H1 (cell line): ENCODE measurements at regions not wholly inside any gene's neighbourhood (a gene's known extent, or its start where the extent isn't known, plus 50 kb on each side); places are given as distances from the start of the nearest gene placed in this dataset.

Source experiments
- CTCF ChIA-PET: fragments of 300-600 bp; sonication (Branson Sonifier 250); formaldehyde crosslinking; loops from one replicate; lab custom pipeline; 2021; ENCODE audit not compliant: partially characterized antibody; lab: Charles Lee
- POLR2A ChIA-PET: fragments of 300-600 bp; sonication (Branson Sonifier 250); formaldehyde crosslinking; loops from one replicate; lab custom pipeline; 2021; ENCODE audit warnings: inconsistent platforms; ENCODE audit not compliant: partially characterized antibody; lab: Charles Lee
- DNase-seq, 2 experiments: peaks; one replicate each; pipeline versions ENCODE4 v3.0.0 to v3.0.0-alpha.2; 2010 to 2022; ENCODE audit warnings: low spot score in 2 of 2, low read depth in 1 of 2, mixed read lengths in 1 of 2
- FAIRE-seq: peaks from 2 replicates; lab custom pipeline; 2011; peaks lifted over from hg19 to GRCh38; lab: Jason Lieb, UNC
- H2AFZ ChIP-seq: 2 replicates; pipeline ENCODE4 v1.8.1; 2012; ENCODE audit warnings: low read length, inconsistent platforms
- H2AK5ac ChIP-seq: 2 replicates; pipeline ENCODE4 v1.6.1; 2013; ENCODE audit warnings: low read depth, low read length
- H2BK120ac ChIP-seq: replicated peaks from 2 replicates; pipeline ENCODE3; 2013; ENCODE audit warnings: low read depth, low read length, inconsistent platforms
- H2BK12ac ChIP-seq: 2 replicates; pipeline ENCODE4 v1.6.1; 2013; ENCODE audit warnings: low read depth, low read length
- H2BK15ac ChIP-seq: 2 replicates; pipeline ENCODE4 v1.6.1; 2013; ENCODE audit warnings: low read length
- H2BK20ac ChIP-seq: 2 replicates; pipeline ENCODE4 v1.6.1; 2013; ENCODE audit warnings: low read length
- H2BK5ac ChIP-seq: 2 replicates; pipeline ENCODE4 v1.6.1; 2013; ENCODE audit warnings: low read depth, low read length
- H3K14ac ChIP-seq: 2 replicates; pipeline ENCODE4 v1.6.1; 2013; ENCODE audit warnings: inconsistent platforms; ENCODE audit not compliant: insufficient read length
- H3K18ac ChIP-seq: 2 replicates; pipeline ENCODE4 v1.6.1; 2013; ENCODE audit warnings: low read length; ENCODE audit errors: extremely low read depth
- H3K23ac ChIP-seq: 2 replicates; pipeline ENCODE4 v1.6.1; 2013; ENCODE audit warnings: inconsistent platforms; ENCODE audit not compliant: insufficient read length
- H3K23me2 ChIP-seq: 2 replicates; pipeline ENCODE4 v1.6.1; 2013; ENCODE audit warnings: low read depth, low read length
- H3K27ac ChIP-seq: 2 replicates; pipeline ENCODE4 v1.6.1; 2011; ENCODE audit warnings: low read depth, low read length, inconsistent platforms
- H3K27me3 ChIP-seq, 4 experiments: replicated peaks in 1 of 4; 1 replicate in 1 of 4; 2 replicates in 3 of 4; pipeline versions ENCODE4 v1.6.1 to v1.8.1; 2011 to 2013; ENCODE audit warnings: low read length in 3 of 4, mild to moderate bottlenecking in 3 of 4, inconsistent platforms in 2 of 4, mixed read lengths in 2 of 4, moderate library complexity in 1 of 4; ENCODE audit not compliant: control insufficient read depth in 3 of 4, insufficient read depth in 3 of 4; ENCODE audit errors: extremely low read depth in 1 of 4
- H3K36me3 ChIP-seq, 4 experiments: 2 replicates each; pipeline versions ENCODE4 v1.6.1 to v1.8.1; 2011 to 2013; ENCODE audit warnings: mild to moderate bottlenecking in 4 of 4, low read length in 3 of 4, moderate library complexity in 2 of 4, control low read depth in 1 of 4, inconsistent platforms in 1 of 4; ENCODE audit not compliant: insufficient read depth in 4 of 4, control insufficient read depth in 2 of 4
- H3K4ac ChIP-seq: replicated peaks from 2 replicates; pipeline ENCODE3; 2013; ENCODE audit warnings: low read length, low read depth, mixed read lengths, inconsistent platforms; ENCODE audit not compliant: insufficient read length
- H3K4me1 ChIP-seq, 4 experiments: replicated peaks in 1 of 4; 1 replicate in 1 of 4; 2 replicates in 3 of 4; pipeline versions ENCODE4 v1.6.1 to v1.8.1; 2011 to 2013; ENCODE audit warnings: low read length in 3 of 4, inconsistent platforms in 2 of 4, mixed read lengths in 1 of 4; ENCODE audit not compliant: insufficient read depth in 4 of 4, control insufficient read depth in 3 of 4
- H3K4me2 ChIP-seq, 2 experiments: 2 replicates each; pipeline versions ENCODE4 v1.6.1 to v1.8.1; 2011 to 2013; ENCODE audit warnings: low read depth in 2 of 2, low read length in 2 of 2, control low read depth in 1 of 2, inconsistent platforms in 1 of 2, mild to moderate bottlenecking in 1 of 2; ENCODE audit not compliant: insufficient read depth in 1 of 2
- H3K4me3 ChIP-seq, 4 experiments: fragments of 200-600, 300-600 bp in 1 of 4; sonication (generic), shearing (Covaris generic), sonication (Bioruptor Twin) in 1 of 4; 2 replicates each; pipeline versions ENCODE4 v1.5.1 to v1.8.1; 2011 to 2016; ENCODE audit warnings: low read length in 4 of 4, low read depth in 3 of 4, control low read depth in 2 of 4, inconsistent platforms in 2 of 4, mild to moderate bottlenecking in 2 of 4, mixed read lengths in 1 of 4, moderate library complexity in 1 of 4; ENCODE audit not compliant: insufficient read depth in 2 of 4; ENCODE audit errors: extremely low read depth in 1 of 4
- H3K56ac ChIP-seq: replicated peaks from 2 replicates; pipeline ENCODE3; 2013; ENCODE audit warnings: low read depth, mild to moderate bottlenecking, mixed read lengths, low read length, inconsistent platforms; ENCODE audit not compliant: insufficient read length
- H3K79me1 ChIP-seq: 2 replicates; pipeline ENCODE4 v1.6.1; 2013; ENCODE audit warnings: low read depth, low read length, control low read depth
- H3K79me2 ChIP-seq, 2 experiments: 2 replicates each; pipeline versions ENCODE4 v1.6.1 to v1.8.1; 2012 to 2013; ENCODE audit warnings: low read length in 2 of 2, mild to moderate bottlenecking in 2 of 2, inconsistent platforms in 1 of 2; ENCODE audit not compliant: insufficient read depth in 2 of 2, control insufficient read depth in 1 of 2
- H3K9ac ChIP-seq, 4 experiments: replicated peaks in 1 of 4; 1 replicate in 1 of 4; 2 replicates in 3 of 4; pipeline versions ENCODE4 v1.6.1 to v1.8.1; 2011 to 2013; ENCODE audit warnings: low read depth in 3 of 4, low read length in 3 of 4, control low read depth in 2 of 4, mild to moderate bottlenecking in 2 of 4, moderate library complexity in 2 of 4, inconsistent platforms in 1 of 4; ENCODE audit errors: extremely low read depth in 1 of 4
- H3K9me3 ChIP-seq, 2 experiments: 2 replicates each; pipeline versions ENCODE4 v1.6.1 to v1.8.1; 2012 to 2013; ENCODE audit warnings: mild to moderate bottlenecking in 2 of 2, moderate library complexity in 2 of 2, control low read depth in 1 of 2, inconsistent platforms in 1 of 2, low read depth in 1 of 2, low read length in 1 of 2, mixed read lengths in 1 of 2; ENCODE audit not compliant: insufficient read depth in 2 of 2
- H4K20me1 ChIP-seq, 2 experiments: replicated peaks in 1 of 2; 2 replicates each; pipeline versions ENCODE3 to v1.8.1; 2011 to 2013; ENCODE audit warnings: inconsistent platforms in 2 of 2, low read length in 2 of 2, mild to moderate bottlenecking in 1 of 2; ENCODE audit not compliant: insufficient read depth in 2 of 2, control insufficient read depth in 1 of 2
- H4K5ac ChIP-seq: 2 replicates; pipeline ENCODE4 v1.6.1; 2013; ENCODE audit warnings: low read length, low read depth, mixed read lengths, inconsistent platforms; ENCODE audit not compliant: insufficient read length
- H4K8ac ChIP-seq: 2 replicates; pipeline ENCODE4 v1.8.0; 2013; ENCODE audit warnings: mild to moderate bottlenecking, moderate library complexity, low read length, inconsistent platforms; ENCODE audit not compliant: insufficient read depth; ENCODE audit errors: extremely low read depth
- H4K91ac ChIP-seq: replicated peaks from 2 replicates; pipeline ENCODE3; 2013; ENCODE audit warnings: low read length, mixed read lengths, inconsistent platforms; ENCODE audit not compliant: insufficient read length
- CBX5 ChIP-seq: fragments of 300-800, 300-1000 bp; sonication (generic); IDR thresholded peaks from 2 replicates; pipeline ENCODE4 v1.7.1; 2016; ENCODE audit warnings: antibody characterized with exemption, low read length, low read depth
- EP300 ChIP-seq, 2 experiments: IDR thresholded peaks; 1 replicate in 1 of 2; 2 replicates in 1 of 2; pipeline ENCODE4 v1.6.1; 2011 to 2012; ENCODE audit warnings: low read depth in 2 of 2, low read length in 2 of 2, mild to moderate bottlenecking in 2 of 2, borderline replicate concordance in 1 of 2, inconsistent platforms in 1 of 2, moderate library complexity in 1 of 2
- HDAC6 ChIP-seq: IDR thresholded peaks from one replicate; pipeline ENCODE4 v1.7.1; 2012; ENCODE audit warnings: low read depth, mild to moderate bottlenecking, inconsistent platforms, low read length, moderate library complexity
- JUN ChIP-seq: IDR thresholded peaks from 2 replicates; pipeline ENCODE4 v1.6.1; 2011; ENCODE audit warnings: low read depth, mild to moderate bottlenecking, improper control_type of control experiment, low read length
- JUND ChIP-seq: IDR thresholded peaks from 2 replicates; pipeline ENCODE4 v1.6.1; 2011; ENCODE audit warnings: mild to moderate bottlenecking, improper control_type of control experiment, low read length
- NANOG ChIP-seq: IDR thresholded peaks from 2 replicates; pipeline ENCODE4 v1.6.1; 2011; ENCODE audit warnings: low read length, low read depth, mild to moderate bottlenecking, inconsistent platforms; ENCODE audit not compliant: insufficient read depth, poor library complexity, severe bottlenecking
- RXRA ChIP-seq: IDR thresholded peaks from 2 replicates; pipeline ENCODE4 v1.6.1; 2011; ENCODE audit warnings: low read depth, mild to moderate bottlenecking, low read length, moderate library complexity; ENCODE audit not compliant: insufficient read depth
- SAP30 ChIP-seq: fragments of 300-600 bp; sonication (generic); IDR thresholded peaks from 2 replicates; pipeline ENCODE4 v1.7.1; 2012; ENCODE audit warnings: low read length, moderate library complexity, mild to moderate bottlenecking, inconsistent platforms; ENCODE audit not compliant: insufficient read depth, insufficient replicate concordance
- SP2 ChIP-seq: IDR thresholded peaks from 2 replicates; pipeline ENCODE4 v1.6.1; 2012; ENCODE audit warnings: mild to moderate bottlenecking, low read length, inconsistent platforms
- TEAD4 ChIP-seq: IDR thresholded peaks from 2 replicates; pipeline ENCODE4 v1.6.1; 2012; ENCODE audit warnings: low read depth, low read length, inconsistent platforms, mixed read lengths
- USF2 ChIP-seq: IDR thresholded peaks from 2 replicates; pipeline ENCODE4 v1.6.1; 2011; ENCODE audit warnings: low read length, improper control_type of control experiment
- YY1 ChIP-seq: IDR thresholded peaks from 2 replicates; pipeline ENCODE4 v1.6.1; 2011; ENCODE audit warnings: low read depth, mild to moderate bottlenecking, low read length
- WGBS, 2 experiments: shearing (Covaris generic) in 1 of 2; methylation state at CpG; one replicate each; pipeline versions ENCODE4 v1.1.6 to v1.1.7; 2013 to 2015; ENCODE audit warnings: low lambda C conversion rate in 2 of 2, mixed read lengths in 2 of 2, inconsistent platforms in 1 of 2, low coverage in 1 of 2, missing lambda C conversion rate in 1 of 2; ENCODE audit not compliant: insufficient replicate concordance in 2 of 2, insufficient coverage in 1 of 2, insufficient read length in 1 of 2; ENCODE audit errors: extremely low coverage in 1 of 2, missing lambda C conversion rate in 1 of 2; 5-methylcytosine and 5-hydroxymethylcytosine counted together

GRCh38 chr4:188450571-188450970 lies 311.3 kb downstream of the TRIML1 start:
- no peak for FAIRE-seq
- Histone ChIP-seq H3K4me2 (no peak overlapping the region), H3K23ac (no peak overlapping the region), H3K18ac (no peak overlapping the region), H2BK5ac (no peak overlapping the region), H3K79me2 (no peaks in the 10 kb centered on the region), H3K27me3 (no peaks in the 10 kb centered on the region), H2BK120ac (no peak overlapping the region), H4K5ac (no peak overlapping the region), H3K14ac (no peak overlapping the region), H3K36me3 (no peaks in the 10 kb centered on the region), H3K9ac (no peak overlapping the region), H3K79me1 (no peaks in the 10 kb centered on the region), H2AK5ac (no peak overlapping the region), H3K23me2 (no peaks in the 10 kb centered on the region; the same call in 1 of the 2 replicates), H3K56ac (no peak overlapping the region), H4K20me1 (no peaks in the 10 kb centered on the region)
- WGBS, 2 experiments = 80% methylated on average over 3 of the region's 3 CpGs; no CpG with 5 or more reads in 1 of the 2 experiments
- POLR2A ChIA-PET = no interaction called here
- TF ChIP-seq JUND (no peak), CBX5 (no peak), RXRA (no peak), YY1 (no peak), EP300 (IDR thresholded peaks at IDR 0.05; ENCODE audit: borderline replicate concordance in 1 of 2, low read depth in 2 of 2, low read length in 2 of 2) (no peak), HDAC6 (no peak), TEAD4 (no peak), NANOG (no peak), SP2 (no peak), USF2 (no peak), SAP30 (no peak), JUN (no peak)
- TF ChIP-seq, all 59 proteins: peak for 0
- no peak overlapping the region for H2BK20ac ChIP-seq
- CTCF ChIA-PET = no interaction called here
- H2AFZ ChIP-seq = no peak overlapping the region
- H4K8ac ChIP-seq = no peak overlapping the region
- peaks cover 1 to 10% (median 3%) of the 10 kb centered on the region in 4 experiments; a peak in 6 of 7 replicates for H3K4me1 ChIP-seq
- H3K4ac ChIP-seq = no peak overlapping the region
- H2BK15ac ChIP-seq = no peak overlapping the region
- DNase-seq = no peak
- no peak overlapping the region for H2BK12ac ChIP-seq
- no peak overlapping the region for H4K91ac ChIP-seq
- H3K27ac ChIP-seq = no peak overlapping the region
- no peaks in the 10 kb centered on the region for H3K9me3 ChIP-seq
- no peak overlapping the region for H3K4me3 ChIP-seq
